Kidney (tissue), 13 donors: ENCODE measurements at regions not wholly inside any gene's neighbourhood (a gene's known extent, or its start where the extent isn't known, plus 50 kb on each side); places are given as distances from the start of the nearest gene placed in this dataset.
A peak's percentile ranks its signal among the peaks of the same experiment; 100 is the strongest.

Source experiments
- DNase-seq, 5 donors: peaks; one replicate each; pipeline ENCODE4 v3.0.0-alpha.2; 2013 to 2020
- FAIRE-seq: peaks from 2 replicates; lab custom pipeline; 2012; peaks lifted over from hg19 to GRCh38; lab: Jason Lieb, UNC
- H3K27ac ChIP-seq, 2 donors: one replicate each; pipeline ENCODE4 v1.7.0; 2013; ENCODE audit warnings: low read depth in 2 of 2, low read length in 2 of 2, inconsistent platforms in 1 of 2
- H3K27me3 ChIP-seq: one replicate; pipeline ENCODE4 v1.7.1; 2013; ENCODE audit warnings: low read length, inconsistent platforms; ENCODE audit not compliant: control insufficient read depth, insufficient read depth
- H3K36me3 ChIP-seq, 3 donors: one replicate each; pipeline versions ENCODE4 v1.7.0 to v1.7.1; 2013; ENCODE audit warnings: low read length in 3 of 3, control low read depth in 1 of 3, inconsistent platforms in 1 of 3; ENCODE audit not compliant: insufficient read depth in 3 of 3, control insufficient read depth in 2 of 3
- H3K4me1 ChIP-seq, 3 donors: one replicate each; pipeline versions ENCODE4 v1.7.0 to v1.7.1; 2013; ENCODE audit warnings: low read length in 3 of 3, inconsistent platforms in 1 of 3, low read depth in 1 of 3; ENCODE audit not compliant: control insufficient read depth in 2 of 3, insufficient read depth in 2 of 3
- H3K4me3 ChIP-seq, 3 donors: one replicate each; pipeline versions ENCODE4 v1.7.0 to v1.8.1; 2013; ENCODE audit warnings: low read length in 3 of 3, control low read depth in 1 of 3, inconsistent platforms in 1 of 3
- H3K9ac ChIP-seq, 3 donors: one replicate each; pipeline versions ENCODE4 v1.7.0 to v1.7.1; 2013; ENCODE audit warnings: low read length in 3 of 3, control low read depth in 1 of 3, inconsistent platforms in 1 of 3
- H3K9me3 ChIP-seq, 3 donors: one replicate each; pipeline versions ENCODE4 v1.7.0 to v1.7.1; 2013; ENCODE audit warnings: low read length in 3 of 3, control low read depth in 1 of 3, inconsistent platforms in 1 of 3; ENCODE audit not compliant: control insufficient read depth in 2 of 3, insufficient read depth in 1 of 3
- intact Hi-C: fragments of 100-400 bp; cut with DNase I; formaldehyde crosslinking; loops from one replicate; pipeline ENCODE4 v1.11.1; 2022
- TF ChIP-seq, protein P1 (sequence below): IDR thresholded peaks from 3 replicates; pipeline ENCODE4 v1.5.1; 2012; ENCODE audit warnings: mild to moderate bottlenecking, moderate library complexity, borderline replicate concordance; ENCODE audit not compliant: insufficient read depth; ENCODE audit errors: extremely low read depth
- donor health status: control.
- donor health status: control.
- donor health status: control.
- donor health status: control.
- donor health status: control.
- donor health status: DM: yes; HTN: yes; CAD: no.
- donor health status: Normal renal cell carcinoma (clear cell type).

DNA sequence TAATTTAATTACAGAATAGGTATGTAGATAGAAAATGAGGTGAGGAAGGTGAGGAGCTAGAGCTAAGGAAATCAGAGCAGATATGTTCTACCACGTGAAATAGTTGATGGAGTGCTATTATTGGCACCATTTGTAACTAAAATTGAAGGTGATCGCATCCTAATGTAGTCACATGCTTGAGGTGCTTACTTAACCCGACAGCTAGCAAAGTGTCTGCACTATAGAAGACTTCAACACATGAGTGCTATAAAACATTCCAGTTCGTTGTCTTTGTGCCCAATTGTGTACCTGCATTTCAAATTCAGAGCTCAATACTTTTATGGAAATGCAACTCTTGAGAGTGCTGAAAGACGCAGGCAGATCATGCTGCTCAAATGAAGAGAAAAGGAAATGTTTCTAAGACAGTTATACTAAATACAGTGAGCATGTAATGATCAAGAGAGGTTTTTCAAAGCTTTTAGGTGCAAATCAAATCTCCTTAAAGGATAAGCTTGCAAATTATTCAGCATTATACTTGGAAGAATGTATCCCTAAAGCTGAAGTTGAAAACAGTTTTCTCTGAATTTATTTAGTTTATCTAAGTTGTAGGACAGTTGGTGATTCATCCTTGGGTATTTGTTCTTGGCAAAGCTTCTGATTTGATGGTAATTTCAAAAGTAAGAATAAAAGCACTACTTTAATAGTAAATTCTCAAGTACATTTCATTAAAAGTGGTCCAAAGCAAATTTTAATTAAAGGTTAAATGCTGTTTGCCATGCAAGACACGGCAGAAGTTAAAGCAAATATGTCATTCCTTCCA lies 223.9 kb upstream of the EPHA5 start:
- H3K9me3 ChIP-seq = peaks cover 0 to 3% (median 2%) of the 10 kb centered on the region in 3 donors
- no peak overlapping the region for H3K4me3 ChIP-seq
- no peaks in the 10 kb centered on the region for H3K27me3 ChIP-seq
- H3K36me3 ChIP-seq = no peaks in the 10 kb centered on the region
- intact Hi-C loops = no loop called here
- DNase-seq = no peak
- FAIRE-seq = no peak
- H3K9ac ChIP-seq = no peak overlapping the region
- TF ChIP-seq, protein P1, sequence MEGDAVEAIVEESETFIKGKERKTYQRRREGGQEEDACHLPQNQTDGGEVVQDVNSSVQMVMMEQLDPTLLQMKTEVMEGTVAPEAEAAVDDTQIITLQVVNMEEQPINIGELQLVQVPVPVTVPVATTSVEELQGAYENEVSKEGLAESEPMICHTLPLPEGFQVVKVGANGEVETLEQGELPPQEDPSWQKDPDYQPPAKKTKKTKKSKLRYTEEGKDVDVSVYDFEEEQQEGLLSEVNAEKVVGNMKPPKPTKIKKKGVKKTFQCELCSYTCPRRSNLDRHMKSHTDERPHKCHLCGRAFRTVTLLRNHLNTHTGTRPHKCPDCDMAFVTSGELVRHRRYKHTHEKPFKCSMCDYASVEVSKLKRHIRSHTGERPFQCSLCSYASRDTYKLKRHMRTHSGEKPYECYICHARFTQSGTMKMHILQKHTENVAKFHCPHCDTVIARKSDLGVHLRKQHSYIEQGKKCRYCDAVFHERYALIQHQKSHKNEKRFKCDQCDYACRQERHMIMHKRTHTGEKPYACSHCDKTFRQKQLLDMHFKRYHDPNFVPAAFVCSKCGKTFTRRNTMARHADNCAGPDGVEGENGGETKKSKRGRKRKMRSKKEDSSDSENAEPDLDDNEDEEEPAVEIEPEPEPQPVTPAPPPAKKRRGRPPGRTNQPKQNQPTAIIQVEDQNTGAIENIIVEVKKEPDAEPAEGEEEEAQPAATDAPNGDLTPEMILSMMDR = no peak
- no peaks in the 10 kb centered on the region for H3K4me1 ChIP-seq
- H3K27ac ChIP-seq = no peak overlapping the region

DNA sequence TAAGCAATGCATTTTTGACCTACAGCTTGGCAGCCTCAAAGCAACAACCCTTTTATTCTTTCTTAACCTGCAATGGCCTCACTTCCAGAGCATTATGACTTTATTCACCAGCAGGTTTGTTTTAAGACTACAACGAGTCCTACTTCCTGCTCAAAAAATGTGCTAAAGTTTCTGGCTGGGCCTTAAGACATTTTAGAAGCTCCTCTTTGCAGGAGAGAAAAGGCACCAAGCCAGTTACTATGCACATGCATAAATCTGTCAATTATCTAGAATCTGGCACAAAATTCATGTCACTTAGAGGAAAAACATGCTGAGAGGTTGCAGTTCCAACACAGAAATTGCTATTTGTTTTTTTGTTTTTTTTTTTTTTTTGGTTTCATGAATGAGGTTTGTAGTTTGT lies 223.0 kb upstream of the EPHA5 start:
- no peak for FAIRE-seq
- peak in 2 of 5 donors; percentile 34 to 64 for DNase-seq
- no peaks in the 10 kb centered on the region for H3K27me3 ChIP-seq

DNA sequence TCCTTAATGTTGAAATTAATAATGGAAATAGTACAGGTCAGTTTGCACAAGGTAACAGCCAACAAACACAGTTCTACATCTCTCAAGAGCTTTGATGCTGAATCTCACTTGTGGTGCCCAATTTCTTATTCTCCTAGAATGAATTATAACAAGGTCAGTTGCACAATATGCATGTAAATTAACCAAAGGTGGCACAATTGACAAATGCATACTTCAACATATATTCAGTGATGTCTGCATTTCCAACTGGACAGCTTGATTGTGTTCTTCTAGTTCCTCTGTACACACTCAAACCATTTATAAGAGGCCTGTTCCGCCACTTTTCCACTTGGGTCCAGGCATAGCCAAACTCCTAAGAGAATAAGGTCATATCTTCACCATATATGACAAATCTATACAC lies 210.3 kb upstream of the EPHA5 start:
- DNase-seq = no peak
- H3K27me3 ChIP-seq = no peaks in the 10 kb centered on the region
- H3K4me3 ChIP-seq = no peak overlapping the region
- FAIRE-seq = no peak
- H3K9me3 ChIP-seq = no peaks in the 10 kb centered on the region
- intact Hi-C loops = no loop called here
- H3K36me3 ChIP-seq = no peaks in the 10 kb centered on the region
- H3K4me1 ChIP-seq = no peaks in the 10 kb centered on the region
- H3K27ac ChIP-seq = no peak overlapping the region
- TF ChIP-seq, protein P1 = no peak
- H3K9ac ChIP-seq = no peak overlapping the region

More for the DNA sequence above, 223.0 kb upstream of the EPHA5 start:
- Histone ChIP-seq H3K9ac (no peak overlapping the region), H3K9me3 (peaks cover 0 to 2% (median 2%) of the 10 kb centered on the region in 3 donors), H3K27ac (no peak overlapping the region), H3K36me3 (no peaks in the 10 kb centered on the region), H3K4me3 (no peak overlapping the region), H3K4me1 (no peaks in the 10 kb centered on the region)
- TF ChIP-seq, protein P1 = no peak
- intact Hi-C loops = no loop called here
